Activated naive CD8-positive, alpha-beta T cell treated with anti-CD3 and anti-CD28 coated beads, Interleukin-2, amount 10 ng/mL, durations not matched to agents 7 days and 5 days (primary cell): ENCODE measurements at regions not wholly inside any gene's neighbourhood (a gene's known extent, or its start where the extent isn't known, plus 50 kb on each side); places are given as distances from the start of the nearest gene placed in this dataset.

ENCODE experiments used
- ATAC-seq: fragments of 150-1000 bp; cut with Tn5 transposase; one replicate; pipeline ENCODE4 v1.10.0; 2021; ENCODE audit warnings: low read depth, moderate library complexity
- POLR2A ChIA-PET: fragments of 350-600 bp; sonication (Branson Sonifier 250); formaldehyde crosslinking; loops from one replicate; lab custom pipeline; 2021; ENCODE audit warnings: antibody characterized with exemption; lab: Charles Lee
- DNase-seq: peaks from one replicate; pipeline ENCODE4 v3.0.0; 2021
- H3K27ac Mint-ChIP-seq: one replicate; pipeline ENCODE4 v1.8.0; 2022; ENCODE audit warnings: mild to moderate bottlenecking, mixed read lengths
- H3K27me3 Mint-ChIP-seq: one replicate; pipeline ENCODE4 v1.8.0; 2022; ENCODE audit warnings: mild to moderate bottlenecking, moderate library complexity, mixed read lengths
- H3K36me3 Mint-ChIP-seq: one replicate; pipeline ENCODE4 v1.8.0; 2021; ENCODE audit warnings: mild to moderate bottlenecking, mixed read lengths
- H3K4me1 Mint-ChIP-seq: one replicate; pipeline ENCODE4 v1.8.0; 2021; ENCODE audit warnings: mixed read lengths
- H3K4me3 Mint-ChIP-seq: one replicate; pipeline ENCODE4 v1.8.0; 2022; ENCODE audit warnings: mild to moderate bottlenecking, moderate library complexity, mixed read lengths
- H3K9me3 Mint-ChIP-seq: one replicate; pipeline ENCODE4 v1.8.0; 2021; ENCODE audit warnings: mixed read lengths

GRCh38 chr2:106041150-106041549 lies 153.0 kb downstream of the UXS1 start:
- Mint-ChIP-seq H3K27ac (no peak overlapping the region), H3K4me3 (no peak overlapping the region), H3K9me3 (no peaks in the 10 kb centered on the region), H3K4me1 (peaks cover 11% of the 10 kb centered on the region), H3K27me3 (no peaks in the 10 kb centered on the region), H3K36me3 (peaks cover 1% of the 10 kb centered on the region)
- no peak for ATAC-seq
- POLR2A ChIA-PET = no interaction called here
- DNase-seq = no peak

GRCh38 chr2:106039634-106040315 lies 154.3 kb downstream of the UXS1 start:
- no peak for ATAC-seq
- H3K27ac Mint-ChIP-seq = no peak overlapping the region
- DNase-seq = no peak
- peaks cover 11% of the 10 kb centered on the region for H3K4me1 Mint-ChIP-seq
- no peaks in the 10 kb centered on the region for H3K27me3 Mint-ChIP-seq
- H3K36me3 Mint-ChIP-seq = peaks cover 1% of the 10 kb centered on the region
- H3K9me3 Mint-ChIP-seq = no peaks in the 10 kb centered on the region
- no peak overlapping the region for H3K4me3 Mint-ChIP-seq
- POLR2A ChIA-PET = no interaction called here

DNA sequence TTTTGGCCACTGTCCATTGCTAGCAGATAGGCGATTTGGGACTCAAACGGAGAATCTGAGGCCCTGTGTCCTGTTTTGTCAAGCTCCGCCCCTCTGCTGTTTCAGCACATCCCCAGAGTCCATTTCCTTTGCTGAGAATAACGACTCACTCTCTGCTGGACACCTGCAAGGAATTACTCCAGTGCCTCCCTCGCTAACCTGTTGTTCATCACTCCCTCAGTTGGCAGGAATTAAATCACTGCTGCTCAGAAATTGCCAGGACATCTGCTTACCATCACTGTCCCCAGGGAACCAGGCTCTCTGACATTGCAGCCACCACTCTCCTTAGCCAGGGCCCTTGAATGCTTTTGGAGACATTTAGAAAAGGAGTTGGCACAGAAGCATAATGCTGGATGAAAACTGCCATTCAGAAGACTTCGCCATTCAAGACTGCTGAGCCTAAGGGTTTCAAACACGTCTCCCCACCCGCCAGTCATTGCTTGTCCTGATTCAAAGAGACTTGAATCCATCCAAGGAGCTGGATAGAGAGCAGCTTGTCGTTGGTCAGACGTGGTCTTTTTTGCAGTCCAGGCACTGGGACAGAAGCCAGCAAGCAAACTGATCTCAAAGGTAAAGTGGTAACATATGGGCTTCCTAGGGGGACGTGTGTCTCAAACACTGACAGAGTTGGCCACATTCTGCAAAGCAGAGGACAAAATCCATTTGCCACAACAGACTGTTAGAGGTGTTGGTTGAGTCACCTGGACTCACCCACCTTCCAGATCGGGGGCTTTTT lies 155.3 kb downstream of the UXS1 start:
- no peak overlapping the region for H3K4me3 Mint-ChIP-seq
- ATAC-seq = no peak

DNA sequence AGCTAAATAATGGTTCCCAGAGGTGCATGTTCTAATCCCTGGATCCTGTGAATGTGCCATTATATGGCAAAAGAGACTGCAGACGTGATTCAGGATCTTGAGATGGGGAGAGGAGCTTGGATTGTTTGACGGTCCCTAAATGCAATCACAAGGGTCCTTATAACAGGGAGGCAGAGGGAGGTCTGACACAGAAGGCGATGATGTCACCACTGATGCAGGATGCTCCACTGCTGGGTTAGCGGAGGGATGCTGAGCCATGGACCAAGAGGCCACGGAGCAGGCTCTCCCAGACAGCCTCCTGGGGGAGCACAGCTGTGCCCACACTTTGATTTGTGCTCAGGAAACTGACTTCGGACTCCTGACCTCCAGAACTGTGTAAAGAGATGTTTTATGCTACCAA lies 156.2 kb downstream of the UXS1 start:
- no peak for ATAC-seq
- peaks cover 1% of the 10 kb centered on the region for H3K36me3 Mint-ChIP-seq
- H3K27me3 Mint-ChIP-seq = no peaks in the 10 kb centered on the region
- POLR2A ChIA-PET = no interaction called here
- H3K9me3 Mint-ChIP-seq = peaks cover 3% of the 10 kb centered on the region
- H3K27ac Mint-ChIP-seq = peak overlapping the region; percentile 23
- peaks cover 11% of the 10 kb centered on the region for H3K4me1 Mint-ChIP-seq
- H3K4me3 Mint-ChIP-seq = no peak overlapping the region
- DNase-seq = no peak

More for the DNA sequence above, 155.3 kb downstream of the UXS1 start:
- DNase-seq = no peak
- POLR2A ChIA-PET = no interaction called here
- Mint-ChIP-seq H3K9me3 (no peaks in the 10 kb centered on the region), H3K4me1 (peaks cover 11% of the 10 kb centered on the region), H3K36me3 (peaks cover 1% of the 10 kb centered on the region), H3K27ac (no peak overlapping the region), H3K27me3 (no peaks in the 10 kb centered on the region)

- H3K36me3 Mint-ChIP-seq = peaks cover 1% of the 10 kb centered on the region
- peaks cover 4% of the 10 kb centered on the region for H3K9me3 Mint-ChIP-seq
- POLR2A ChIA-PET = no interaction called here
- peaks cover 11% of the 10 kb centered on the region for H3K4me1 Mint-ChIP-seq
- no peaks in the 10 kb centered on the region for H3K27me3 Mint-ChIP-seq
- DNase-seq (no peak), ATAC-seq (no peak)
- H3K4me3 Mint-ChIP-seq = no peak overlapping the region
- no peak overlapping the region for H3K27ac Mint-ChIP-seq
These were observed 156.8 kb downstream of the UXS1 start for GRCh38 chr2:106037262-106037661.

DNA sequence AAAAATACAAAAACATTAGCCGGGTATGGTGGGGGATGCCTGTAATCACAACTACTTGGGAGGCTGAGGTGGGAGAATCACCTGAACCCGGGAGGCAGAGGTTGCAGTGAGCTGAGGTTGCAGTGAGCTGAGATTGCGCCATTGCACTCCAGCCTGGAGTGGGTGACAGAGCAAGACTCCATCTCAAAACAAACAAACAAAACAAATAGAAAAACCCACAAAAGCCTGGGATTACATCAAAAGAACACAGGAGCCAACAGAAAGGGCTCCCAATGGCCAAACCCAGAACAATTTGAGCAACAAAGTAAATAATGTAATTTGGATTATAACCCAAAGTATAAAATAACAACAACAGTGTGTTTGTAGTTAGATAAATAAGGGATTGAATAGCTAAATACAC lies 159.8 kb downstream of the UXS1 start:
- no peaks in the 10 kb centered on the region for H3K27me3 Mint-ChIP-seq
- H3K27ac Mint-ChIP-seq = no peak overlapping the region
- POLR2A ChIA-PET = no interaction called here
- peaks cover 10% of the 10 kb centered on the region for H3K4me1 Mint-ChIP-seq
- H3K4me3 Mint-ChIP-seq = no peak overlapping the region
- peaks cover 1% of the 10 kb centered on the region for H3K36me3 Mint-ChIP-seq
- ATAC-seq = no peak
- no peak for DNase-seq
- H3K9me3 Mint-ChIP-seq = peaks cover 4% of the 10 kb centered on the region

GRCh38 chr2:106032676-106033075 lies 161.4 kb downstream of the UXS1 start:
- Mint-ChIP-seq H3K27ac (no peak overlapping the region), H3K27me3 (no peaks in the 10 kb centered on the region), H3K4me1 (peaks cover 9% of the 10 kb centered on the region), H3K36me3 (peaks cover 5% of the 10 kb centered on the region), H3K9me3 (peaks cover 5% of the 10 kb centered on the region), H3K4me3 (no peak overlapping the region)
- DNase-seq (no peak), ATAC-seq (no peak)
- POLR2A ChIA-PET = interaction anchor here (0.6 kb wide), 1 partner anchor 43 kb away, joined by 3 read pairs; no protein-coding TSS in a partner anchor

- Mint-ChIP-seq H3K9me3 (peaks cover 11% of the 10 kb centered on the region), H3K4me1 (peaks cover 19% of the 10 kb centered on the region), H3K27ac (no peak overlapping the region), H3K4me3 (no peak overlapping the region), H3K27me3 (no peaks in the 10 kb centered on the region), H3K36me3 (peaks cover 6% of the 10 kb centered on the region)
- no peak for ATAC-seq
- POLR2A ChIA-PET = no interaction called here
- DNase-seq = no peak
These were observed 163.5 kb downstream of the UXS1 start for GRCh38 chr2:106030287-106031268.

DNA sequence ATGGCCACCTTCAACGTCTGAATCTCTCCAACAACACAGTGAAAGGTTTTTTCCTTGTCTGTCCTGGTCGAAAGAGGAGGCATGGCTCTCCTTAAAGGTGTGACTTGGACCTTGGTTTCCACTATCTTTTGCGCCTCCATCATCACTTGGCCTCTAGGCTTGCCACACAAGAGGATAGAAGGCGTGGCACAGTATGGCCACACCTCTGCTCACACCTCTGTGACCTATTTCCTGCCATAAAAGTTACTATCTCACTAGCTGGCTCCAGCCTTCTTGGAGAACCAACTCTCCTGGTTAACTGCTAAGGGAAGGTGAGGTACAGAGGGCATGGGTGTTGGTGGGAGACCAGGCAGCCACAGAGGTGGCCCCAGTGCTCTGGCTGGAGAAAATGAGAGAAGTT lies 165.9 kb downstream of the UXS1 start:
- ATAC-seq (peak; percentile 65), DNase-seq (no peak)
- Mint-ChIP-seq H3K9me3 (peaks cover 10% of the 10 kb centered on the region), H3K27ac (peak overlapping the region; percentile 23), H3K4me3 (peak overlapping the region; percentile 47), H3K4me1 (peaks cover 19% of the 10 kb centered on the region), H3K36me3 (peaks cover 7% of the 10 kb centered on the region), H3K27me3 (peaks cover 4% of the 10 kb centered on the region)
- POLR2A ChIA-PET = no interaction called here

GRCh38 chr2:106026271-106027190 lies 167.6 kb downstream of the UXS1 start:
- ATAC-seq = no peak
- no peak for DNase-seq
- peaks cover 4% of the 10 kb centered on the region for H3K27me3 Mint-ChIP-seq
- no peak overlapping the region for H3K27ac Mint-ChIP-seq
- peaks cover 7% of the 10 kb centered on the region for H3K36me3 Mint-ChIP-seq
- POLR2A ChIA-PET = no interaction called here
- peaks cover 19% of the 10 kb centered on the region for H3K4me1 Mint-ChIP-seq
- peaks cover 7% of the 10 kb centered on the region for H3K9me3 Mint-ChIP-seq
- H3K4me3 Mint-ChIP-seq = no peak overlapping the region

DNA sequence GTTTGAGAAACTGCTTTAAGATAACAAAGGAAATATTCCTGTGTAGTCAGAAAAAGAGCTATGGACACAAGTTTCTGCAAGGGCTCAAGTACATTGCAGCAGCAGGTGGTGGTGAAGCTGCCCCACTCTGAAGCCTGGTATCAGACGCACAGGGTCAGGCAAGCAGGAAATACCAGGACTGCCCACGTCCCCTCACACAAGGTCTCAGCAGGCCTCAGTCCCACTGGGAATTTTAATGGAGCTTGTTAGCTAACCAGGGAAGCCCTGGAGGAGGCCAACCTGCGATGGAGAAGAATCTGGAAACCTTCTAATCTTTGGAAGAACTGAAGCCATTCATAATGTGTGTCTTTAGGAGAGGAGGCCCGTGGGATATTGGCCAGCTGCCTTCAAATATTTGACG lies 168.3 kb downstream of the UXS1 start:
- H3K36me3 Mint-ChIP-seq = peaks cover 7% of the 10 kb centered on the region
- peaks cover 7% of the 10 kb centered on the region for H3K9me3 Mint-ChIP-seq
- H3K27ac Mint-ChIP-seq = no peak overlapping the region
- H3K4me3 Mint-ChIP-seq = no peak overlapping the region
- no peak for ATAC-seq
- POLR2A ChIA-PET = no interaction called here
- peaks cover 4% of the 10 kb centered on the region for H3K27me3 Mint-ChIP-seq
- peaks cover 19% of the 10 kb centered on the region for H3K4me1 Mint-ChIP-seq
- no peak for DNase-seq

DNA sequence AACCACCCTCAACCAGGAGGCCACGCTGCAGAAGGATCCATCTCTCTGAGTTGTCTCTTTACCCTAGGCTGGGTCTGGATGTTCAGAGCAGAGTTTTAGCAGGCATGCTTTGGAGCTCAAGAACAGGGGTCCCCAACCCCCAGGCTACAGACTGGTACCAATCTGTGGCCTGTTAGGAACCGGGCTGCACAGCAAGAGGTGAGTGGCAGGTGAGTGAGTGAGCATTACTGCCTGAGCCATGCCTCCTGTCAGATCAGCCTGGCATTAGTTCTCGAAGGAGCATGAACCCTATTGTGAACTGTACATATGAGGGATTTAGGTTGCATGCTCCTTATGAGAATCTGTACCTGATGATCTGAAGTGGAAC lies 172.5 kb downstream of the UXS1 start:
- peaks cover 4% of the 10 kb centered on the region for H3K36me3 Mint-ChIP-seq
- H3K27ac Mint-ChIP-seq = no peak overlapping the region
- peaks cover 1% of the 10 kb centered on the region for H3K9me3 Mint-ChIP-seq
- peaks cover 4% of the 10 kb centered on the region for H3K27me3 Mint-ChIP-seq
- DNase-seq (no peak), ATAC-seq (no peak)
- H3K4me3 Mint-ChIP-seq = no peak overlapping the region
- H3K4me1 Mint-ChIP-seq = peaks cover 18% of the 10 kb centered on the region
- POLR2A ChIA-PET = no interaction called here
